T-helper 2 cell treated with Interferon-gamma antibody and Interleukin-4, amounts not matched to agents 100 ng/mL and 5 ng/mL, for 36 hours (primary cell): ENCODE measurements at regions not wholly inside any gene's neighbourhood (a gene's known extent, or its start where the extent isn't known, plus 50 kb on each side); places are given as distances from the start of the nearest gene placed in this dataset.
"Not testable (repeated sequence)": the region's sequence is repeated elsewhere in the genome, so short reads cannot be mapped to it uniquely, and the experiment has no call there.

Experiments used
- intact Hi-C: fragments of 100-400 bp; cut with micrococcal nuclease; formaldehyde crosslinking; loops from one replicate; pipeline ENCODE4 v1.15.1; 2023

DNA sequence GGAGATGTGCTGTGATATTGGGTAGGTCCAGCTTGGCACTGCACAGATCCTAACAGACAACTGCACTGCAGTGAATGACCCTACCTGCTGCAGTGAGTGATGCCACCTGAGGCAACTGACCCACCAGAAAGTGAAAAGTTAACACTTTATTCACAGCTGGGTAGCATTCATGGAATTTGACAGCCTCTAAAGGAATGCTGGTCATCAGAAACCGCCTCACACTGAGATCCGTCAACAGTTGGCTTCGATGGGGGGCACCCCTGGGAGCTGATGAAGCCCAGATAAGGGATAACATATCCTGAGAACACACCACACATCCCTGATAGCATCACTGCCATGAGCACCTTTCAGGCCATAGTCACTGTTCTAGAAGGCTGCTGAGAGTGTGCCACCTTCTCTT is 272.4 kb upstream of the CRY1 start:
- intact Hi-C loops, result no loop called here

DNA sequence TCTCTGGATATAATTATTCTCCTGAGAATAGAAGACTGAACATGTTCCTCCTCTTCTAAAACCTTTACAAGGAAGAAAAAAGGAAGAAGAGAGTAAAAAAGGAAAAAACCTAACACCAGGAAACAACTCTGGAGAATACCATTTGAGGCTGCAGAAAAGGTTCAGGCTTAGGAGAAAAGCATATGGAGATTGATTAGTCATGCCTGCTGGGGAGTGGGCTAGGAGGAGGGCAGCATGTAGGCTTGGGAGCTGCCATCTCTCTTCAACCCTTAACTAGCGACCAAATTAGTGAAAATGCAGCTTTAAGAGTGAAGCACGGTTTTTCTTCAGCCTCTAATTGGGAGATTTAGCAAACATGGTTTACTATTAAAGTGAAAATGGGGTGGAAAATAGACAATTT is 273.0 kb upstream of the CRY1 start:
- intact Hi-C loops, result no loop called here

DNA sequence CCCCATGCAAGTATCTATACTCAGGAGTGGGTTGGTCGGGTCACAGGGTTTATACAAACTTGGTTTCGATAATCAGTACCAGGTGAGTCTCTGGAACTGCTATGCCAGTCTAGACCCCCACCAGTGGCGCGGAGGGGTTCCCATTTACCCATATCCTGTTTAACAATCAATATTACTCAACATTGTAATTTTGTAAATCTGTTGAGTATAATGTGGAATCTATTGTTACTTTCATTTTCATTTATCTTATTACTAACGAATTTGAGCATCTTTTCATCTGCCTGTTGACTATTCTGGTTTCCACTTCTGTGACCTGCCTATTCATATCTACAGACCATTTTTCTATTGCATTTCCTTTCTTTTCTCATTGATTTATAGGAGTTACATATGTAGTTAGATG is 275.2 kb upstream of the CRY1 start:
- intact Hi-C loops, result no loop called here

DNA sequence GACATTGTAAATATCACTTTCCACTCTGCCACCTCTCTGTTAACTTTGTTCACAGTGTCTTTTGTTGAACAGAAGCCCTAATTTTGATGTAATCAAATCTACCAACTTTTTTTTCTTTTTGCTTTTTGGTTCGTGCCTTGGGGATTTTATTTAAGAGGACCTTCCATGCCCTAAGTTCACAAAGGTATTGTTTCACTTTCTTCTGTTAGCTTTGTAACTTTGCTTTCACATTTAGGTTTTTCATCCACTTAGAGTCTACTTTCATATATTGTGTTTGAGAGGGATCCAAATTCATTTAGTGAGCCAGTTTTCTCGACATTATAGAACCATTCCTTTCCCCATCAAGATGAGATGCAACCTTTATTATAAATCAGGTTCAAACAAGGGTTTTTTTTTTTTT is 275.7 kb upstream of the CRY1 start:
- intact Hi-C loops, result loop anchor here (1.0 kb wide), 2 partner anchors 33 to 48 kb away; no protein-coding TSS in a partner anchor

DNA sequence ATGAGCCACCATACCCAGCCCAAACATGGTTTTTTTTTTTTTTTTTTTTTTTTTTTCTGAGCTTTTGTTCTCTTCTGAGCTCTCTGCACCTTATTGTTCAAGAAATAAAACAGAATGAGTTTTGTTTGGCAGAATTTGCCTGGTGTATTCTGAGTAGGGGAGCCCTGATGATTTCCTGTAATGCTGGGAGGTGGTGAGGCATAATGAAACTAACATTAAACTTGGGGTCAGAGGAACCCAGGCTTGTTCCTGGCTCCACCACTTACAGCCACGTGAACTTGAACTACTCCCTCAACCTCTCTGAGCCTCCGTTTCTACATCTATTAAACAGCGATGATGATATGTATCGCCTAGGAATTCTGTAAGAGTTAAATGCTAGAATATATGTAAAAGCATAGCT is 276.3 kb upstream of the CRY1 start:
- intact Hi-C loops, result loop anchor here (1.0 kb wide), 2 partner anchors 33 to 48 kb away; no protein-coding TSS in a partner anchor

DNA sequence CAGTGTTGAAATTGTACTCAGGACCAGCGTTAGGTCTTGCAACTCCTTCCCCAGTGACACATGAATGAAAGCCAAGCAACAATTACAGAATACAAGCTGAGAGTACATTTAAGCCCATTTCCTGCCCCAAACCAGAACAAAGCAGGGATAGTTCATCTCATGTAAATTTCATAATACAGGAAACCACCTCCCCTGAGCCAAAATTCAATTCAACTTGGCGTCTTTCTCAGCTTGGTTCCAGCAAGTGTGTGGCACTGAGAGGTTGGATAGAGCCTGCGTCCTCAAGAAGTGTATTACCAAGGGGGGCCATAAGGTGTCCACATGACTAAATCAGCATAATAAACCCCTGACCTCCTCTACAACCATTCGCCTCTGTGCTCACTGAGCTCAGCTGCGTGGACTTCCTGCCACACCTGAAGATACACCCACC is 278.9 kb upstream of the CRY1 start:
- intact Hi-C loops, result loop anchor here (1.0 to 2.0 kb wide), 2 partner anchors 15 to 279 kb away; partner anchors contain the start of gene CRY1

DNA sequence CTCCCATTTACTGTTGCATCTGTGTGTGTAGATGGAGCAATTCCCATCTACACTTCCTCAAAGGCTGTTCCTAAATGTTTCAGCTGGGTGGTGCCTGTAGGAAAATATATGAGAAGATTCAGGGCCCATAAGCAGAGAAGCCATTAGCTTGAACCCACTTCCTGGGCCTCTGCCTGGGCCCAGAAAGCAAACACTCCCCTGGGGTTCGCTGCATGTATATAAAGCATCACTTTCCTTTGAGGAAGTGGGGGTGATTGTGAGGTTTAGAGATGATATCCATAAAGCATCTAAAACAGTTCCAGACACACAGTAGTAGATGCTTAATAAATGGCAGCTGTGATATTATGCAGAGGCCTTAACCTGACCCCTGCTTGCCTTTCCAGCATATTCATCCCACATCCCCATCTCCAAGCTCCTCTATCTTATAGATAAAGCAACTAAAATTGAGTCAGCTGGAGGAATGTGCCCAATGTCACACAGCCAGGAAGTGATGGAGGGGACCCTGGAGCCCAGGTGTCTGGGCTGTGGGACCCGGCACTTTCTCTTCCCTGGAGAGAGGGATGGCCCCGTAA is 280.0 kb upstream of the CRY1 start:
- intact Hi-C loops, result loop anchor here (1.0 to 2.0 kb wide), 2 partner anchors 17 to 29 kb away; no protein-coding TSS in a partner anchor

DNA sequence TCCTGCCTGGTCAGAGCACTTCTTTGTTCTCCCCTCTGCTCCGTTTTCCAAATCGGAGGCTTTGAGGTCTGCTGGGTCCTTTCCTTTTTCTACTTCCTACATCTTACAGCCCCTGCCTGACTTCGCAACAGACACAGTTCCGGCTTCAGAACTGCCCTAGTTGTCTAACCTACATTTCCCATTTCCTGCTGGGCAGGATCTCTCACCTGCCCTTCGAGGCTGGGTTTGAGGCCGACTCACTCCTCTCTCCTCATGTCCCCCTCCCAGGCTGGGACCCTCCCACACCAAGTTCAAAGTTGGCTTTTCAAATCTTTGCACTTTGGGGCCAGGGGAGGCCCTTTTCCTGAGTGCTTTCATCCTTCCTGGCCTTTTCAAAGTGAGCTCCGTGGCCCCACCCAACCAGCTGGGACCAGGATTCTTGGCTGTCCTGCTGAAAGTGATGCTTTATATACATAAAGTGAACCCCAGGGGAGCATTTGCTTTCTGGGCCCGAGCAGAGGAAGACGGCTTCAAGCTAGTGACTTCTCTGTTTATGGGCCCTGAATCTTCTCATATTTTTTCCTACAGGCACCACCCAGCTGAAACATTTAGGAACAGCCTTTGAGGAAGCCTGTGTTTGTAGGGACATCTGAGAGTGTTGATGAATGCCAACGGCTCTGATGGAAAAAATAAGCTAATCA is 281.0 kb upstream of the CRY1 start:
- intact Hi-C loops, result no loop called here

DNA sequence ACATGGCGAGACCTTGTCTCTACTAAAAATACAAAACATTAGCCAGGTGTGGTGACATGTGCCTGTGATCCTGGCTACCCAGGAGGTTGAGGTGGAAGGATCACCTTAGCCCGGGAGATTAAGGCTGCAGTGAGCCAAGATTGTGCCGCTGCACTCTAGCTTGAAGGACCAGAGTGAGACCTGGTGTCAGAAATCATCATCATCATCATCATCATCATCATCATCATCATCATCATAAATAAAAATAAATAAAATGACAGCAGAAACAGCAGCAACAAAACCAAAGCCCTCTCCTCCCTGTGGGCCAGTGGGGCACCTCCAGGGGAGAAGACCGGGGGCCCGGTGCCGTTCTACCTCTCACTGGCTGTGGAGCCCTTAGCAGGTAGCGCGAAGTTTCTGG is 281.9 kb upstream of the CRY1 start:
- intact Hi-C loops, result no loop called here

DNA sequence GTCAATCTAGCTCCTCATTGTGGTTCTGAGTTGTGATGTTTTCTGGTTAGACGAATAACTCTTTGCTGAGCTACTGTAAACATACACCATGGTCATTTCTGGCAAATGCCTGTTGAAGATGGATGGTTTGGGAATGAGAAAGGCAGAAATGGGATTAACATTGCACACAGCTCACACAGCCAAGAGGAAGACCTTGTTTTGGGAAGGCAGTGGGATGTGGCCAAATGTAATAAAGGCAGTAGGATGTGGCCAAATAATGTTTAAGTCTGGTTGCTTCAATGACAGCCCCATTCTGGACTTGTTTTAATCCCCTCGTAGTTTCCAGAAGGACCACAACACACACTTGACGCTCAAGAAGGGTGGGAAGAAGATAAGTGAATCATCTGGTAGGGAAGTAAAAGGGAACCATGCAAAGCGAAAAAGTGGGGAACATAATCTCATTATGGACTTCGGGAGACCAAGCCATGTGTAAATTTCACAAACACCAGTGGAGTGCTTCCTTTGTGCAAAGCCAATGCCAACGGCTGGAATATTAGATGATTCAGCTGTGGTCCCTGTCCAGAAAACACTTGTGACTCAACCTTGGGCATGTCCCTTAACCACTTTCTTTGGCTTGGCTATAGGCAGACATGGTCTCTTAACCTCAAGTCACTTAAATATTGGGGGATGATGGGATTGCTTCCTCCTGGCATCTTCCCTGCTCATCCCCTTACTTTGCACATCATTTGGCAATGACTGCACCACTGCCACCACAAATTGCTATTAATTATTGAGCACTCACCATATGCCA is 284.4 kb upstream of the CRY1 start:
- intact Hi-C loops, result no loop called here

DNA sequence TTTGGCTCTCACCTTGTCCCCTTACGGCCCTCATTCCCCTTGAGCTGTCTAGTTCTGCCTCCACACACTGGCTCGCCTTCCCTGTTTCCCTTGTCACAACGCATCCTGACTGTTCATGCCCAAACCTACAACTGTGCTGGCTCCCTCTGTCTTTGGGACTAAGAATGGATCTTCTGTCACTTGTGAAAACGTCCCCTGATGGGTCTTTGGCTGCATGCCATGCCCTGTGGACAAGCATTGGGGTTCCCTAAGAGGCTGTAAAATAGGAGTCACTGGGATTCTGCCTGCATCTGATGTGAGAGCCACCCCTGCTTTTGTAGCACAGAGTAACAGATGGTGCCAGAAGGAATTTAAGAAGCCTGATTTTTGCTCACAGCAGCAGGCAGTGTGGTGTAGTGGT is 285.3 kb upstream of the CRY1 start:
- intact Hi-C loops, result no loop called here

DNA sequence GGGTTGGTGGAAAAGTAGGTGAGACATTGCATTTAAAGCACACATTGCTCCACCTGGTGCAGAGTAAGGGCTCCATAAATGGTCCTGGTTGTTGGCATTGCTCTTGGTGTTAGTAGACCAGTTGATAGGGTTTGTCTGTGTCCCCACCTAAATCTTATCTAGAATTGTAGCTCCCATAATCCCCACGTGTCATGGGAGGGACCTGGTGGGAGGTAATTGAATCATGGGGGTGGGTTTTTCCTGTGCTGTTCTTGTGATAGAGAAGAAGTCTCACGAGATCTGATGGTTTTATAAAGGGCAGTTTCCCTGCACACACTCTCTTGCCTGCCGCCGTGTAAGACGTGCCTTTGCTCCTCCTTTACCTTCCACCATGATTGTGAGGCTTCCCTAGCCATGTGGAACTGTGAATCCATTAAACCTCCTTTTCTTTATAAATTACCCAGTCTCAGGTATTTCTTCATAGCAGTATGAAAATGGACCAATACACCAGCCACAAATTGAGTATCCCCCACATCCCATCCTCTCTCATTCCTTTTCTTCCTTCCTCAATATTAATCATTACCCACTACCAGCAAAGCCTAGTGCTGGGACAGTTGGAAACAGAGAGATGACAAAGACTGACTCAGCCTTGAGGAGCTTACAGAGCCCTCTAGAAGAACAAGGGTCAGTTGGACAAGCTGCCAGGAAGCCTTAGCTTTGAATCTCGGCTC is 285.9 kb upstream of the CRY1 start:
- intact Hi-C loops, result not testable (repeated sequence)

DNA sequence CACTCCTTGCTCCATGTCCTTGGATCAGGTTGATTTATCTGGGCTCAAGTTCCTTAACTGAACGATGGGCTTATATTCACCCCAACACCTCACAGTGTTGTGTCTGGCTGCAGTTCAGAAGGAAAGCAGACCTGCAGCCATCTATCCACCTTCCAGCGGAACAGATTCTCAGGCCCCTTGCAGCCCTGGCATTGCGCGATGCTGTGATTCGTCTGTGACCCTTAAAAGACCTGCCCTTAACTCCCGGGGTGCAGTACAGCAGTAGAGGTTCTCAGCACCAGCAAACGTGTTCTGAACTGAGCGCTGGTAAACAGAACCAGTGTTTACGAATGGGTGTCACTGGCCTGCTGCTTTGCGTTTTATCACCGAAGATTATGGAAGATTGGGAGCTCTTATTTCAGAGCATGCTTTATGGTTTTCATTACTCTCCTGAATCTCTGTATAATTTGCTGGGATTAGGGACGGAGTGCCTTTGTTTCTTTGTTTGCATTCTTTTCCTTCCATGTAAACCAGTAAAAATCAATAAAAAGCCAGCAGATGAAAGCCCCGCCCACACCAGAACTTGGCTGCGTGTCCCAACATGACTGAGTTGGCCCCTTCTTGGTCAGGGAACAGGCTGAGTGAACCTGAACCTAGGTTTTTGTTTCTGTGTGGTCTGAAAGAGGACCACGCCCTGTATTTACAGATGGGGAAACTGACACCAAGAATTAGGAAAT is 286.7 kb upstream of the CRY1 start:
- intact Hi-C loops, result no loop called here

DNA sequence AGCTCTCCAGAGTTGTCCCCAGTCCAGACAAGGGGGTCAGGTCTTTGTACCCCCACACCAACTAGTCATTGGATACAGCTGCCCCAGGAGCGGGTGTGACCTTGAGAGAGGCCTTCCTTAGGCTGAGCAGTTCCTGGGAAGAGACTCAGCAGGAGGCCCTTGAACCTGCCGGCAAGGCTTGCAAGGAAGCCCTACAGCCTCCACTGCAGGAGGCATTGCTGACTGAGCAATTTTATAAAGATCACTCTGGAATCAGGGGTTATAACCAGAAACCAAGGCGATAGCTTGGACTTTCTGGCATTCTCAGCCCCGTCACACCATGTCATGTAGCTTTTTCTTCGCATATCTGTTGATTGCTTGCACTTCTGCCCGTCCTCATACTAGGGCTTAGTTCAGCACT is 291.3 kb upstream of the CRY1 start:
- intact Hi-C loops, result no loop called here

DNA sequence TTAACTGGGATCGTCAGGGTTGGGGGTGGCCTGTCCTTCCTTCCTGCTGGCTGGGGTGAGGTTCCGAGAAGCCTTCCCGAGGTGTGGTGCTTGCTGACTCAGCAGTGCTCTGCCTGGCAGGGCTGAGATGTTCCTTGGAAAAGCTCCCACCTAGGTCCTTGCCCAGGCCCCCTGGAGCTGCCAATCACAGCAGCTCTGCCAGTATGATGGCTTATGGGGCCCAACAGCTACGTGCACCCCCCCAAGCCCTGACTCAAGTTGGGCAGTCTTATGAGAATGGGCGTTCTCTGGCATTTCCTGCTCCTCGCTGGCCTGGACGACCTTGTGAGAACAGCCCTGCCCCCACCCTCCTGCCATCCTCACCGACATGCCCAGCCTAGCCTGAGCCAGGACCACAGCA is 292.2 kb upstream of the CRY1 start:
- intact Hi-C loops, result no loop called here

DNA sequence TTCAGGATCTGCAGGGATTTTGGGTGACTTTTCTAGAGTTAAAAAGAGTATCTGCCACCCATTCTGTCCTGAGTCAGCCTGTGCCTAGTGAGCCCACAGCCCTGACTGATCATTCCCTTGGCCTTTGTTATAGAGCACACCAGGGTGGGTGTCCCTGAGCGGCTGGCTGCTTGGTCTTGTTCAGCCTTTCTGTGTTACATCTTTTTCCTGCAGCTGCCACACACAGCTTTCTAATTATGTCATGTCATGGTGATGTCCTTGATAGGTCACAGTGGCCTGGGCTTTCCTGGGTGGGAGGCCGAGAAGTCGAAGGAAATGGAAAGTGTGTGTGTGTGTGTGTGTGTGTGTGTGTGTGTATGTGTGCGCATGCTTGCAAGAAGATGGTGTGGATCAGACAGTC is 293.2 kb upstream of the CRY1 start:
- intact Hi-C loops, result no loop called here

DNA sequence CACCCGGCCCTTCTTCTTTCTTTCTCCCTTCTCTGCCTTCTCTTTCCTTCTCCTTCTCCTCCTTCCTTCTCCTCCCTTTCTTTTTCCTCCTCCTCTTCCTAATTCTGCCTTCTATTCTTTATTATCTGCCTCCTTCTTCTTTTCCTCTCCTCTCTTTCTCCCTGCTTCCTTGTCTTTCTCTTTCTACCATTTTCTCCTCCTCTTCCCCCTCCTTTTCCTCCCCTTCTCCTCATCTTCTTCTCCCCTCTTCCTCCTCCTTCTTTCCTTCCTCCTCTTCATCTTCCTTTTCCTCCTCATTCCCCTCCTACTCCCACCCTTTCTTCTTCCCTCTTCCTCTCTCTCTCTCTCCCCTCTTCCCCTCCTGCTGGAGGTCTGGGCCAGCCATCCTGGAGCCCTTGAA is 294.9 kb upstream of the CRY1 start:
- intact Hi-C loops, result no loop called here

DNA sequence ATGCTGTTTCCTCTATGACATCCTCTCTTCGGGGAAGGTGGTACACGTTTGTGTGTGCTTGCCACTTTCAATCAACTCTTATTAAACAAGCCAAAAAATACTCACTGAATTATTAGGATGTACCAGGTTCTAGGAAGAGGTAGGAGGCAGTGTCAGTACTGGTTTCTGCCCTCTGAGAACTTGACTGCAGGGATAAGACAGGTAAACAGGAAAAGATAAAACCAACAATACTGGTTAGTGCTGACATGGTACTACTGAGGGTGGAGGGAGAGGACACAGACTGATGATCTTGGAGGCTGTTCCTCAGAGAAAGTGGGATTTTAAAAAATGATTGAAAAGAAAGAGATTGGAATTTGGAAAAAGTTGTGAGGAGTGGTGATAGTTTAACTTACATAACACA is 295.2 kb upstream of the PWP1 start:
- intact Hi-C loops, result no loop called here

DNA sequence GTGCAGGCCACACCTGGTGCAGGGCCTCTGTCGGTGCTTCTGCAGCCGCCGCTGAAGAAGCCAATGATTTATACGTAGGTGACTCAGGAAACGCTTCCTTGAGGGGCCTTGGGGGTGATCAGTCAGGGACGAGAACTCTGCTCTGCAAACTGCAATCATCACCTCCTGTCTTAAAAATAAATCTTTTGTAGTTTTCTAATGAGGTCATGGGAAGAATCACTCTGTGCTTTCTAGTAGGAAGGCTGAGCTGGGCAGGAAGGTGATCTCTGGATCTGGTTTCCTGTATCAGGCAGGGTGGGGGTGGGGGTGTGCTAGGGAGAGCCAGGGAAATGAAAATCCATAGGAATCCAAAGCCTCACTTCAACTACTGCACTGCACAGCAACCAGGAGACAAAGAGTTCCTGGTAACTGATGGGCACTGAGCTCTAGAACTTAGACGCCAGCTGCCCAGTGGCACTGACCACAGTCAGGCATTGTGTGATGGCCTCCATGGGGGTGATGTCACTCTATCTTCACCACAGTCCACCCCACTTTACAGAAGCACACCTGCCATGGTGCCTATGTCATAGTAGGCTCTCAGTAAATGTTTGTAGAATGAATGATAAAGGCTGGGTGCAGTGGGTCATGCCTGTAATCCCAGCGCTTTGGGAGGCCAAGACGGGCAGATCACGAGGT is 292.4 kb upstream of the PWP1 start:
- intact Hi-C loops, result no loop called here

DNA sequence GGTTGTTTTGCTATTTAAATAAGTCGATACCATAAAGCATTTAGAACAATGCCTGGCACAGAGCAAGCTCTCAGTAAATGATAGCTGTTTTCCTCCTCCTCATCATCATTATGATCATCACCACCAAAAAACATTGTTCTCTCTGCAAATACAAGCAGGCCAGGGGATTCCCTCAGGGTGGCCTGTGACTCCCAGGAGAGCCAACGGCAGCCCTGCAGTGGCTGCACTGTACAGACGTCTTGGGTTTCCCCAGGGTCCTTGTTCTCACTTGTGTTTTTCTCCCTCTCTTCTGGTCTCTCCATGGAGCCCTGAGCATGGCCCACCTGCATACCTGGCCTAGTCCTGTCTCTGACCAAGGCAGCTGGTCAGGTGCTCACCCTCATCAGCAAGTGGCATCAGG is 290.9 kb upstream of the PWP1 start:
- intact Hi-C loops, result no loop called here

DNA sequence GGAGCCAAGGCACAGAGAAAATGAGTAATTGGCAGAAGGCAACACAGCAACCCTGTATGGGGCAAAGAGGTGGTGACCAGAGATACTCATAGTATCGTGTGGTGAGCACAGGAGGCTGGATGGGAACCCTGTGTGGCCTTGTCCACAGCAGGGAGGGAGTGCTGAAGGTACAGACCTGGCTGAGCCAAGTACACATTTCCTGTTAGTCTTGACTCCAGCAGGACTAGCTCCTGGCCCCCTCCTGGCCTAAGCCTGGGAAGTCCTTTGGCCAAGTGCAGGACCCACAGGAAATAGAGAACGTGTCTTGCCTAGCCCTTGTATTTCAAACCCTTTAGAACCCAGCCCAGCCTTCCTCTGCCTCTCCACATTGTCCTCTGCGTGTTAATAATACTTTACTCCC is 289.8 kb upstream of the PWP1 start:
- intact Hi-C loops, result no loop called here
